GM21825 (cell line): ENCODE measurements at regions not wholly inside any gene's neighbourhood (a gene's known extent, or its start where the extent isn't known, plus 50 kb on each side); places are given as distances from the start of the nearest gene placed in this dataset.

ENCODE experiments used
- ATAC-seq: cut with Tn5 transposase; IDR thresholded peaks from one replicate; pipeline ENCODE4 v1.9.1; 2021; ENCODE audit warnings: mild to moderate bottlenecking, moderate library complexity; ENCODE audit not compliant: unreplicated experiment

DNA sequence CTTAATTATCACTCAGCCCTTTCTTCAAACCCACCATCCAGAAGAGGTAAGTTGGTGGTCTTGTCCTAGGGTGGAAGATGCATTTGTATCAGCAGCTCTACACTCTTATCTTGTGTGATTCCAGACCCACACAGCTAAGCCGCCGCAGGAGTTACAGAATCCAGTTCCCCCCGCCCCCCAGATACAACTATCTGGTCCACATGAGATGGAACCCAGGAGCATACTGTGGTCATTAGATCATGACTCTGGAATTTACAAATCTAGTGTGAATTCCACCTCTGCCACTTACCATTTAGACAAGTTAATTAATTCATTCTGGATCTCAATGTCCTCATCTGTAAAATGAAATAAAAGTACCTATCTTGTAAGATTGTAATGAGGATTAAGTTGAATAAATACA is 486.4 kb downstream of the BCL11A start:
- ATAC-seq: no peak

DNA sequence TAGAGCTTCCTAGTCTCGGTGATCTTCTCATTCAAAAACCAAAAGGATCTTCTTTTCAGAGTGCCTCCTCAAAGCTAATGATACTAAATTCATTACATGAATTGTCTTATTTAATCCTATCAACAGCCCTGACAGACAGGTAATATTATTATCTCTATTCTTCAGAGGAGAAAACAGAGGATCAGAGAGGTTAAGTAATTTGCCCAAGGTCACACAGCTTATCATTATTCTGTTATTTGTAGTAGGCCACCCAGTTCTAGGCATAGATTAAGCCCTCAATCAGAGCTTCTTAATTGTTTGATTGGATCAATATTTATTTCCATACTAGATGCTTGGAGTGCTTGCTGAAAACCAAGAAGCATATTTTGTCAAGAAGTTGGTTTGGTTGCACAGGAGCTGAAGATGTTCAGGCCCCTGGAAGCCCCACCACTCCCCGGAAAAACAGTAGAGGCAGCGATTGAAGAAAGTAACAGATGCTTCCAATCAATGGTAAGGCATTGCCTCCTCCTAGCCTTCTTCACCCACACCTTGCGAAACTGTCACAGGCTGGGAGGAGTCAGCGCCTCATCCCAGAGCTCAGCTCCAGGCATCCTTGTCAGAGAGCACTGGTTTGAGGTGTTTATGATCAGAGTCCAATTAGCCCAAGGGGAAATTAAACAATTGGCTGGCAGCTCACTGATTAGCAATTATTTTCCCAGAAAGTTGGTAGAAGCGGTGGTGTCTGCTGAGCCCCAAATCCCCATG is 487.2 kb downstream of the BCL11A start:
- ATAC-seq: no peak

DNA sequence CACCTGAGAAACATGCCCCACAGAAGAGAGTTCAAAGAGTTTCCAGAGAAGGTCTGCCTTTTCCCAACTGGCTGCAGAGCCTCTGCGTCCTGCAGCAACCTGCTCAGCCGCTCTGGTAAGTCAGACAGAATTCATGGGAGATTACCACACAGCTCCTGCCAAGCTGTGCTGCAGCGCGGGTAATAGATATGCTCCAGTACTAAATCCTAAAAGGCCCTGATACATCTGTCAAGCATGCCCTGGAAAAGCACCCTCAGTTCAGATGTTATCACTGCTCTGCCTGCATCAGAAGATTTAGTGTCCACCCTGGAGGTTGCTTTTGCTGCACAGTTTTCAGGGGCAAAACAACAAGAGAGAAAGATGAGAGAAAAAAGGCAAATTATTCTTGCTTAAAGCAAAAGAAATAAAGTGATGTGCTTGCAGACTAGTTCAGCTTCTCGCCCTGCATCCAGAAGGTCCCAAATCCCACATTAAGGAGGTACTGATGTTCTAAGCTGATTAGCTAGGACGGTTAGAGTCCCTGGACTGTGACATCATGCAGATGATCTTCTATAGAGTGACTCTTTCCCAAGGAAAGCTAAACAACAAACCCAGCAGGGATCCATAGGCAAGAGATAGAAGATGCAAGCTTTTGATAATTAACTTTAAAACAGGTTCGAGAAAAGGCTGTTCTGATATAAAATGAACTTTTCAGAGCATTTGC is 488.6 kb downstream of the BCL11A start:
- no peak for ATAC-seq

DNA sequence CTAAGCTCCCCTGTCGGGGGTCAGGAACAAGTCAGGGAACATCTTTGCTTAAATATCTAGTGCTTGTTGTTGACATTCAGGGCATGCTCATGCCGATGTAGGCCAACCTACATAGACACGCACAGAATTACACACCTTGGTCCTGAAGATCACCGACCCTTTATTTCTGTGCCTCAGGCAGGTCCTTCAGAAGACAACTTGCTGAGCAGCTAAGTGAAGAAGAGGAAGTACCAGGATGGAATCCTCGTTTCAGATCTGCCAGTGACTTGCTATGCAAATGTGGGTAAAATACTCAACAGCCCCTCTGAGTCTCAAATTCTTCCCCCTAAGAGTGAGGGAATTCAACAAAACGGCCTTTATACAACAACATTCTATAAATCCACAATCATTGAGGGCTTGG is 494.7 kb downstream of the BCL11A start:
- ATAC-seq: no peak

DNA sequence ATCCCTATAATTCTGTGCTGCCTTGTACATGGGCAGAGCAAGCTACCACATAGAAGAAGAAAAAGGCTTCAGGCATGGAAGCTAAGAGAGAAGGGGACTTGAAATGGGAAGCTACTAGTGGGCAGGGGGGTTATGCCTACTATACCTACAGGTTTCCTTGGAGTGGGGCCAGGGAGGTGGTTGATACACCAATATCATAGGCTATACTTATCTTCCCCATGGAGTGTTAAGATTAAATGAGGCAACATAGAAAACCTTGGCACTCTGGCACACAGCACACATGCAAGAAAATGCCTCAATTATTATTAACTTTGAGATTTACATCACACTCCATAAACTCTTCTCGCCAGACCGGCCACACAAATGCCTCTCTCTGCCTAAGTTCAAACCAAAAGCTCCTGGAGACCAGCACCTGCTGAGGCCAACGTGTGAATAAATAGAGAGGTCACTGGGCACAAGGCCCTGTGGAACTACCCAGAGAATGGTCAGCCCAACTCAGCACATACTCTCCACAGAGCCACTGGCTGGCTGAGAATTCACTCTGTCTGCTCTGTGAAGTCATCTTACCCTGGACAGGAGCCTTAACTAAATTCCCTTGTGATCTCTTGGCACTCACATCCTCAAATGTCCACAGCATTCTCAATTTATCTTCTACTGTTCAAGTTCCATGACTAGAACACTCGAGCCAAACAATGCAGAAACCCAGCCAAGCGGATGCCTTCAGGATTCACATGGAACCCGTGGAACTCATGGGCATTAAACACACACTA is 498.7 kb downstream of the BCL11A start:
- no peak for ATAC-seq

DNA sequence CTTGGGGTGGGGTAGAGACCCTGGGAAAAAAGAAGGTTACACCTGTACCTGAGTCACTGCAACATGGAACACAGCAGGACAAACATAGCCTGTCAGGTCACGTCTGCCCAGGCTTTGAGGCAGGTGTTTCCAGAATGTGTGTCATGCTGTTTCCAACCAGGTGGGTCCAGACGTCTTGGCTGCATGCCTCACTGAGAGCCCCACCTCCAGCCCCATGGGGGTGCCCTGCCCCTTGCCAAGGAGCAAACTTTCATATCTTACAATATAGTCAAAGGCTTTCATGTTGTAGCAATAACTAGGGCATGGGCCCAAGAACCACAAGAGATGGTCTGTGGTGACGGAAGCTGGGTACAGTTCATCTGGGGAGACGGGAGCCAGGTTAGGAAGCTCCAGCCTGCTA is 499.7 kb downstream of the BCL11A start:
- ATAC-seq: no peak

DNA sequence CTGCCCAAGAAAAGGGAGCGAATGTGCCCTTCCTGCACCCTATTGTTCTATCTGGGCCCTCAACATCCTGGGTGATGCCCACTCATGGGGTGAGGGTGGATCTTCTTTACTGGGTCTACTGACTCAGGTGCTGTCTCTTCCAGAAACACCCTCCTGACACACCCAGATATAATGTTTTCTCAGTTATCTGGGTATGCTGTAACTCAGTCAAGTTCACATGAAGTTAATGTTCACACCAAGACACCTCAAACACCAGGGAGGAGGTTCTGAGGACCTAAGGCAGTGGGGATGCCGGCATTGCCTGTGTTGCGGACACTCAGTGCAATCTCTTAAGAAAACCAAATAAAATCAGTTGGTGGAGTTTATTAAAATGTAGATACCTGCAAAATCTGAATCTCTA is 500.9 kb downstream of the BCL11A start:
- ATAC-seq: no peak

DNA sequence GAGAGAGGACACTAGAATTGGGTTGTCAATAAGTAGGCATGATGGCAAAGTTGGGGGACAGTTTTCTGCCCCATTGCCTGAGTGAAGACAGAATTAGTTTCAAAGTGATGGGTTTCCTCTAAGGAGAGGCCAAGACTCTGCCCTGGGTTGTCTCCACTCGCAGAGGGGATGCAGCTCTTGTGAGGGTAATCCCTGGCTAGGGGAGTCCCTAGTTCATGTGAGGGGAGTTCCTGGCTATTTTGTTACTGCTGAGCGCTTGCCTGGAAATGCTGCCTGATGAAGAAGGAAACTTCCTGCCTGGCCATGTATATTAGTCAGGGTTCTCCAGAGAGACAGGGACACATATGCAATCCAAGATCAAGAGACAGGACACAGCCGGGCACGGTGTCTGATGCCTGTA is 501.5 kb downstream of the BCL11A start:
- no peak for ATAC-seq

DNA sequence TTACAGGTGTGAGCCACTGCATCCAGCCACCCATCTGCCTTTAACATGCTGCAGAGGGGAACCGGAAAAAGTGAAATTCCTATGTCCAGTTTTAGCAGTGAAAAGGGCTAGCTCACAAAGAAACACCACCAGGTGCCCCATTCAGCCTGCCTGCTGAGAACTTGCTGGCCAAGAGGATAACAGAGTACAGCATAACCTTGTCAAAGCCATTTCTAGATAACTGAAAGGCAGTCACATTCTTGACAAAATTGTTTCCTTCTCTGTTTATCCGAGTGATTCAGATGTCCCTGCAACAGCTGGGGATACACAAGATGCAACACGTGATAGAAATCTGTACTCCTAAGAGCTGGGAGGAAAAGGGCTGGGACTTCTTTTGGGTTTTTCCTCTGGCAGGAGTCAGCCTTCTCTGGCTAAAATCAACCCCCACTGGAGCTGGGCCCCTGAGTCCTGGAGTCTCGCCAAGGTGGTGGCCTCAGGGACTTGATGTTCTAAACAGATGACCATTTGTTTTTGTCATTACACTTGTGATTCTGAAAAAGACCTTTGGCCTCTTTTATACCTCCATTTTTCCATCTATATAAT is 505.4 kb downstream of the BCL11A start:
- no peak for ATAC-seq

DNA sequence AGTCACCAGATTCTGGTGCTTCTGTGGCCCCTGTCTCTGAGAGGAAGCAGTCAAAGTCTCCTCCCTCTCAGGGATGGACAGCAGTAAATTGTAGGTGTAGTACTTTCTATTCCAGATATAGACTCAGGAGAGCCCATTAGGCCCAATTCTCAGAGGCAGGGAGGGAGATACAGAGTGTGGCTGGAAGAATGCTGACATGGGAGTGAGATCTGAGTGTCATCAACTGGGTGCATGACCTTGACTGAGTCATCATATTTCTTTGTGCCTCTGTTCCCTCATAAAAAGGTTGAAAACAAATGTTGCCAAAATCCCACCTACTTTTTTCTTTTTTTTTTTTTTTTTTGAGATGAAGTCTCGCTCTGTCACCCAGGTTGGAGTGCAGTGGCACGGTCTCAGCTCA is 506.1 kb downstream of the BCL11A start:
- ATAC-seq: no peak

DNA sequence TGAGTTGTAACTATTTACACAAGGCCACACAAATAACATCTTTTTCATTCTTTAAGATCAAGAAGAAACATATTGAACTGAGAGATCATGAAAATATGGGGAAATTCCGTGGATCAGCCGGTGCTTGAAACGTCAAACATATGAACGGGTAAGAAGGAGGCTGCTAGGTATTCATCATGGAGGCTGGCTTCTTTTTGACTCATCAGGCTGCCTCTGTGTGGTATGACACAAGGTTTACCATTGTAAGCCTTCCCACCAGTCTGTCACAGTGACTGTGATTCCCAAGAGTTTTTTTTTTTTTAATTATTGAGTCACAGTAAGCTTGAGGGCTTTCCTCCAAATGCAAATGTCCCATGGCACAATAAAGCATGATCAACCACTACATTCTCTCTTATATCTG is 506.9 kb downstream of the BCL11A start:
- ATAC-seq: no peak

DNA sequence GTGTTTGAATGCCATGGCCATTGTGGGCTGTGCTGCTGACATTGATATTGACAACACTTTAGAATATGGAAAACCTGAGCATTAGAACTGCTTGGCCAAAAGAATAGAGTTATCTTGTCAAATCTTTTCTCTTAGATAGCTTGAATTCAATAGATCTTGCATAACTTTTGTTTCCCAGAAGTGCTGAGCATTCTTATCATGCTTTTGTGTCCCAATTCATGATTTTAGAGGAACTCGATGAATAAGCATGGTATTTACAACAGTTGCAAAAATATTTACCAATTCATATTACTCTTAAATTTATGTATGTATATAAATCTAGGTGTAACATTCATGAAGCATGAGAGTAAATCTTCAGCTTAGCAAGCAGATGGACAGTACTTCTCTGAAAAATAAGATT is 508.0 kb downstream of the BCL11A start:
- no peak for ATAC-seq

DNA sequence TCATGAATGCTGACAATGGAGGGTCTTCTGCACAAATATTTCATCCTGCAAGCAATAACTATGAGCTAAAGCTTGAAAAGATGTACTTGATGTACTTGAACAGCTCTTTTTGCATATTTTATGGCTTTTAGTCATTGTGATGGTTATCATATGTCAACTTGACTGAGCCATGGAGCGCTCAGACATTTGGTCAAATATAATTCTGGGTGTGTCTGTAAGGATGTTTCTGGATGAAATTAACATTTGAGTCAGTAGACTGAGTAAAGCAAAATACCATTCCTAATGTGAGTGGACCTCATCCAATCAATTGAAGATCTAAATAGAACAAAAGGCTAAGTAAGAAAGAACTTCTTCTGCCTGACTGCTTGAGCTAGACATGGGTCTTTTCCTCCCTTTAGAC is 509.0 kb downstream of the BCL11A start:
- no peak for ATAC-seq

DNA sequence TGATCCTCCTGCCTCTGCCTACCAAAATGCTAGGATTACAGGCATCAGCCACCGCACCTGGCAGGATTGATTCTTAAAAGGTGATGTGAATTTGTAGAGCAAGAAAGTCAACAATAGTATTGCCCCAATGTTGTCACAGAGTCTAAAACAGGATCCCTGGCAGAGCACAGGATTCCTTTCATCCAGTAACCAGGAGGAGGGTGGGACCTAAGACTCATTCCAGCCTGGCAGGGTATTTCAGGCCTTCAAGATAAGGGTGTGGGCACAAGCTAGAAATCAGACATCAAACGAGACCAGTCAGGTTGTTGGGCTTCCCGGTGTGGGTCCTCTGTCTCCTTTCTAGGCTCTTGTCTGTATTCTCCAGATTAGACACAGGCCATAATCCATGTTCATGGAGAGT is 511.4 kb downstream of the BCL11A start:
- ATAC-seq: no peak

DNA sequence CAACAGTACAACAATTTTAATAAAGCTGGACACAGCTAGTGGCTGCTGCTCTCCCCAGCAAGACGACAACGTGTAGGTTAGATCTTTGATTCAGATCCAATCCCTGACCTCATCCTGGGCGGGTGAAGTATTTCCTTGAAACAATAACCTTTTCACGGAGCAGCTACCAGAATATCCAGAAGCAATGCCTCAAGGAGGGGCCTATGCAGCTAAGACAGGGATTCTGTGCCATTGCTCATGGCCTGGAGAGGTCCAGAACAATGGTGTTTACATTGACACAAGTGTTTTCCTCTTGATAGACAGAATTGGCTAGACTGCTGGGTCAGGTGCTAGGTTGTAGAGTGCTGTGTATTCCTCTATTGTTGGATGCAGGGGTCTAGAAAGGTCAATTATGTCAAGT is 520.1 kb downstream of the BCL11A start:
- no peak for ATAC-seq

DNA sequence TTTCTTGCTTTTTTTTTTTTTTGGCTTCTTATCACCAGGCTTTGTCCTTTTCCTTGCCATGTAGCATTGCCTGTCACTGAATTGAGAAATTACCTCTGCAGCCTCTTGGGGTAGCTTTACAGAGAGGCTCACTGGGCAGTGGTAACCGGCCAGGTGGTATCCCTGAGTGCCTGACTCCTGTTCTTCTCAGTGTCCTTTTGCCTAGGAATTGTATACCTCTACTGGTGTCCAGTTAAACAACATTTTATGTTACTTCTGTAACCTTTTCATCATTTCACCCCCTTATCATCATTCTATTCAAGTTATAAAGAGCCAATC is 523.9 kb downstream of the BCL11A start:
- ATAC-seq: no peak

DNA sequence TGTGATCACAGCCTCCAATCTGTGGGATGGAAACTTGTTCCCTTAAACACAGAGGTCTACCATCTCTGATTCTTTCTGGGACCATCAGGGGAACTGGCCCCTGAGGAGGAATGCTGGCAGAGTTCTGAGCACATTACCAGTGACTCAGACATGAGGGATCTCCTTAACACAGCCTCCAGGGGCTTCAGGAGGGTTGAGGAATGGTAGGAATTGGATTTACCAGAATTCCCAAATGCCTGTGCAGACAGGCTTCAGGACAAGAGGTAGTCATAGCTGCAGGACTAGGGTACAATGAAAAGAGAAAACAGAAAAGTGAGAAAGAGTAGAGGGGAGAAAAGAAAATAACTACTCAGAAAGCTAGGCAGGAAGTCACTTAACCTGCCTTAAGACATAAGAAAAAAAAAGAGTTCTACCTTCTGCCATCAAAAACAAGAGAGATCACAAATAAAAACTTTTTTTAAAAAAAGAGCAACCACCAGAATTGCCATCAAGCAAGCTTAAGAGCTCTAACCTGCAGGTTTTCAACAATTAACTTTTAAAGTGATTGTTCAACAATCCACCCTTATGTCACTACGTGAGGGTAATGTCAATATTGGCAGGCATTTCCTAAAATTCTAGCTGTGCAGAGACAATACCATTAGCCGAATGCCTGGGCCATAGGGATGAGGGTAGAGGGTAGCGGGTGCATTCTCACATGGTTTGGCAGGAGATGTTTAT is 524.4 kb downstream of the BCL11A start:
- no peak for ATAC-seq

DNA sequence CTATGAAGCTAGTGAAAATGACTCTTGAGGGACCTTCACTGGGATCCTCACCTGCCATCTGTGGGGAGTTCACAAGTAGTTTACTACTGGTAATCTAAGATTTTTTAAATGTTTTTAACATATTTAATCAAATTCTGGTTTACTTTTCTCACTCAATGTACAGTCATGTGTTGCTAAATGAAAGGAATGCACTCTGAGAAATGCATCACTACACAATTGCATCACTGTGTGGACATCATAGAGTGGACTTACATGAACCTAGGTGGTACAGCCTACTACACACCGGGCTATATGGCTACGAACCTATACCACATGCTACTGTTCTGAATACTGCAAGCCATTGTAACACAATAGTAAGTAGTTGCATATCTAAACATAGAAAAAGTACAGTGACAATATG is 528.0 kb downstream of the BCL11A start:
- no peak for ATAC-seq

DNA sequence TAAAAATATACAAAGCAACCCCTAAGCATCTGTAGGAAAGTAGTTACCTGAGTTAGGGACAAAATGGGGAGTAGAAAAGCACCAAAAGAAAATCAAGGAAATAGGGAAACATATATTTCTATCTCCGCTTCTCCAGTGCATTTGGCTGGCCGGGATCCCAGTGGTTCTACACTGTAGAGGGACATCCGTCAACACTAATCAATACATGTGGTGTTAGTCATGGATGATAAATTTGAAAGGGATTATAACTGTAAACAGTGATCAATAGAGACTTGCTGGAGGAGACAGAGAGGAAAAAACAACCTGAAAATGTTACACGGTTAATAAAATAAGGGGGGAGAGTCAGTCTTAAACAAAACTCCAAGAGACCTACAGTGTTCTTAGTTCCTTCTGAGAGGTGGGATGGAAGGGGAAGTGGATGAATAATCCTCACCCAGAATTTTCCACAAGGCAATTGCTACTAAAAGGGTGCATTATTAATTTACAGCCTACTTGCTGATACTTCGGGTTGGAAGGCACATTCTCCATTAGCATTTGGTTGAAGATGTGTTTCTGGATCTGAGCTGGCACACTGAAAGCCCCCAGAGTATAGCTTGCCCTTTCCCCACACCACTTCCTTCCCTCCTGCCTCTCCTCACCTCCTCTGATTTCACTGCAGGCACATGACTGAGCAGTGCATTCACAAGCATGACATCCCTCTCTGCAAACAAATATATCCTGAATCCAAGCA is 530.0 kb downstream of the BCL11A start:
- ATAC-seq: no peak

DNA sequence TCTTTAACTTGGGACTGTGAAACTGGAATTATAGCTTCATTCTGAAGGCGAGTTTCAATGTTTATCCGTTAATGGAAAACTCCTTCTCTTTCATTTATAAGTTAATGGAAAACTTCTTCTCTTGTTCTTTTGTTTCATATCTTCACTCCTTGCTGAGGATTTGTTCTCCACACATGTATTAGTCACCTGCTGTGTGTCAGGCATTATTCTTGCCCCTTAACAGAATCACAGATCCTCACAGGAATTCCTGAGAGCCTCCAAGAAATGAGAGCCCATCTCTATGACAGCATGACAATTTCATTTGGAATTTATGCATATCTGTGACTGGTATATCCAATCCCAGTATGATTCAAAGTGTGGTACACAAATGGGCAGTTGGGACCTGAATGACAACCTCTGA is 545.8 kb downstream of the BCL11A start:
- no peak for ATAC-seq

DNA sequence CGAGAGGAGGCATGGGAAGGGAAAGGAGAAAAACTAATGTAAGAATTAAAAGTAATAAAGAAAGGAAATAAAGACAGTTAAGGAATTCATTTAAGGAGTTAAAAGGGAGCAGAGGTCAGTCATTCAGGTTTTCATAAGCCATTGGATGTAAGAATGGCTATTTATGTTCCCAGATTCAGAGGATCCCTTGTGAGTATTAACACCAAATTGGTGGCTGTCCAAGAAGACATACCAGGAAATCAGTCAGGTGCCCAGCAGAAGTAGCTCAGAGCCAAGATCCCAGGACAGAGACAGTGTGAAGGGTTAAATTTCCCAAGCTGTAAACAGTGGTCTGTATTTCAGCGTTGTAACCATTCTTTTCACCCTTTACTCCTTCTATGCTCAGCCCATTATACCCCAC is 550.4 kb downstream of the BCL11A start:
- no peak for ATAC-seq
